GM23338 (cell line): ENCODE measurements at regions not wholly inside any gene's neighbourhood (a gene's known extent, or its start where the extent isn't known, plus 50 kb on each side); places are given as distances from the start of the nearest gene placed in this dataset.

Experiments used
- ATAC-seq: fragments of 200-7000 bp; cut with Tn5 transposase; 3 replicates; pipeline ENCODE4 v1.9.1; 2020
- DNase-seq: peaks from one replicate; pipeline ENCODE4 v3.0.0-alpha.2; 2015; ENCODE audit warnings: low spot score
- H2AFZ ChIP-seq: fragments of 200-600 bp; sonication (generic); 2 replicates; pipeline ENCODE4 v1.8.0; 2016; ENCODE audit warnings: antibody characterized with exemption, mild to moderate bottlenecking, moderate library complexity
- H3F3A ChIP-seq: fragments of 200-600 bp; sonication (generic); replicated peaks from 2 replicates; pipeline ENCODE4 v1.8.0; 2017; ENCODE audit warnings: antibody characterized with exemption, mixed run types, low read depth
- H3K27ac ChIP-seq: fragments of 200-600 bp; sonication (generic); 2 replicates; pipeline ENCODE4 v1.6.1; 2016; ENCODE audit warnings: low read depth
- H3K27me3 ChIP-seq: fragments of 200-600 bp; sonication (generic); 2 replicates; pipeline ENCODE4 v1.8.0; 2016; ENCODE audit warnings: mild to moderate bottlenecking, mixed run types, moderate library complexity; ENCODE audit not compliant: insufficient read depth
- H3K36me3 ChIP-seq: fragments of 200-600 bp; sonication (generic); 2 replicates; pipeline ENCODE4 v1.8.0; 2016; ENCODE audit warnings: mild to moderate bottlenecking; ENCODE audit not compliant: insufficient read depth
- H3K4me1 ChIP-seq: fragments of 200-600 bp; sonication (generic); 2 replicates; pipeline ENCODE4 v1.8.0; 2016; ENCODE audit warnings: mild to moderate bottlenecking, moderate library complexity; ENCODE audit not compliant: insufficient read depth
- H3K4me2 ChIP-seq: fragments of 200-600 bp; sonication (generic); 2 replicates; pipeline ENCODE4 v1.7.1; 2017; ENCODE audit warnings: mixed run types
- H3K4me3 ChIP-seq: fragments of 200-600 bp; sonication (generic); 2 replicates; pipeline ENCODE4 v1.6.1; 2016; ENCODE audit warnings: mixed run types
- H3K79me2 ChIP-seq: fragments of 200-600 bp; sonication (generic); replicated peaks from 2 replicates; pipeline ENCODE4 v1.8.0; 2017; ENCODE audit warnings: mild to moderate bottlenecking; ENCODE audit not compliant: insufficient read depth
- H3K9me2 ChIP-seq: fragments of 200-600 bp; sonication (generic); 2 replicates; pipeline ENCODE4 v1.8.0; 2017; ENCODE audit not compliant: insufficient read depth
- H4K20me1 ChIP-seq: fragments of 200-600 bp; sonication (generic); replicated peaks from 2 replicates; pipeline ENCODE4 v1.8.0; 2017; ENCODE audit warnings: mild to moderate bottlenecking; ENCODE audit not compliant: insufficient read depth
- H3K27ac Mint-ChIP-seq: 2 replicates; pipeline ENCODE4 v1.8.0; 2020; ENCODE audit warnings: inconsistent platforms, mild to moderate bottlenecking, moderate library complexity, mixed read lengths
- H3K27me3 Mint-ChIP-seq: 3 replicates; pipeline ENCODE4 v1.8.0; 2022; ENCODE audit warnings: low read depth, mild to moderate bottlenecking, moderate library complexity, mixed read lengths, inconsistent platforms; ENCODE audit not compliant: insufficient read depth, poor library complexity
- H3K36me3 Mint-ChIP-seq: 3 replicates; pipeline ENCODE4 v1.8.0; 2021; ENCODE audit warnings: low read depth, mild to moderate bottlenecking, inconsistent platforms, moderate library complexity, mixed read lengths
- H3K4me1 Mint-ChIP-seq: 3 replicates; pipeline ENCODE4 v1.8.0; 2020; ENCODE audit warnings: mild to moderate bottlenecking, inconsistent platforms, mixed read lengths
- H3K4me3 Mint-ChIP-seq: 3 replicates; pipeline ENCODE4 v1.8.0; 2021; ENCODE audit warnings: moderate library complexity, mild to moderate bottlenecking, inconsistent platforms, mixed read lengths
- H3K9me3 Mint-ChIP-seq: 3 replicates; pipeline ENCODE4 v1.8.0; 2020; ENCODE audit warnings: moderate library complexity, mild to moderate bottlenecking, inconsistent platforms, mixed read lengths
- EZH2 ChIP-seq: fragments of 200-600 bp; sonication (generic); IDR thresholded peaks from one replicate; pipeline ENCODE4 v1.8.0; 2017; ENCODE audit warnings: antibody characterized with exemption, mild to moderate bottlenecking, low read depth; ENCODE audit not compliant: unreplicated experiment
- JUNB ChIP-seq: IDR thresholded peaks from one replicate; pipeline ENCODE4 v1.6.1; 2016; ENCODE audit warnings: antibody characterized with exemption; ENCODE audit not compliant: unreplicated experiment
- POLR2AphosphoS5 ChIP-seq: IDR thresholded peaks from 2 replicates; pipeline ENCODE4 v1.6.1; 2016; ENCODE audit warnings: antibody characterized with exemption, low read depth
- STAT1 ChIP-seq: IDR thresholded peaks from one replicate; pipeline ENCODE4 v1.6.1; 2016; ENCODE audit warnings: antibody characterized with exemption; ENCODE audit not compliant: unreplicated experiment
- ZNF331 ChIP-seq: fragments of 250-450 bp; sonication (Bioruptor Pico); IDR thresholded peaks from 2 replicates; pipeline ENCODE4 v1.5.0; 2020; ENCODE audit warnings: low read depth, mild to moderate bottlenecking, moderate library complexity
- ZNF462 ChIP-seq: fragments of 250-450 bp; sonication (Bioruptor Pico); IDR thresholded peaks from 2 replicates; pipeline ENCODE4 v1.5.0; 2020; ENCODE audit warnings: mild to moderate bottlenecking, moderate library complexity
- TF ChIP-seq, protein P1 (sequence below), 2 experiments: fragments of 200-600 bp in 1 of 2; sonication (generic) in 1 of 2; conservative IDR thresholded peaks; 2 replicates each; pipeline versions ENCODE4 v1.5.1 to v1.6.1; 2016 to 2017; ENCODE audit warnings: antibody characterized with exemption in 2 of 2, low read depth in 2 of 2, mild to moderate bottlenecking in 2 of 2, moderate library complexity in 1 of 2
- TF ChIP-seq, protein P2 (sequence below): IDR thresholded peaks from one replicate; pipeline ENCODE4 v1.6.1; 2018; ENCODE audit warnings: antibody characterized with exemption; ENCODE audit not compliant: unreplicated experiment

DNA sequence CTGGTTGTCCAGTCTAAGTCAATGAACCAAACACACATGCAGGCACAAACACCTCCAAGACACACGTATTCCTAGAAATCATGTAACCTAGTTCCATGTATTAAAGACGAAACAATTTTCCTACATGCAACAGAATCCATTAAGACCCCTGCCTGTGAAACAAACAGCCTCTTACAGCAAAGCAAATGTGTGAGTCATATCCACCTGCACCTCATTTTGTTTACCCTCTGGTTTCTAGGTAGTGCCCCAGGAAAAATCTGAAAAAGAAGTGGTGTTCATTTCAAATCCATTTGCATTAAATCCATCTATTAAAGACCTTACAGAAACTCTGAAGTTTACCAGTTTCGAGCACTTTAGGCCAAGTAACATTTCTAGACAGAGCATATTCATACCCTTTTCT is 74.1 kb downstream of the VCAM1 start (continued):
- TF ChIP-seq ZNF462 (CRISPR knock-in tag) = no peak

- H3K36me3 ChIP-seq = no peaks in the 10 kb centered on the region
Measured at GRCh38 chr1:100794748-100795645, 75.5 kb downstream of the VCAM1 start.

More at GRCh38 chr1:100794748-100795645, 75.5 kb downstream of the VCAM1 start:
- H4K20me1 ChIP-seq = no peaks in the 10 kb centered on the region
- H3K4me1 Mint-ChIP-seq = peaks cover 15% of the 10 kb centered on the region; the same call in 2 of the 3 replicates
- H3F3A ChIP-seq = no peaks in the 10 kb centered on the region
- H2AFZ ChIP-seq = 0 out of 2 replicates have a peak overlapping the region, but pooled peaks have one; percentile 29
- H3K27ac ChIP-seq = no peak overlapping the region
- no peaks in the 10 kb centered on the region for H3K9me2 ChIP-seq
- no peaks in the 10 kb centered on the region for H3K27me3 Mint-ChIP-seq
- peaks cover 8% of the 10 kb centered on the region; the same call in 1 of the 2 replicates for H3K4me1 ChIP-seq
- no peak for DNase-seq
- no peak; the same call in 2 of the 3 replicates for ATAC-seq
- H3K36me3 Mint-ChIP-seq = no peaks in the 10 kb centered on the region
- H3K4me2 ChIP-seq = no peak overlapping the region
- TF ChIP-seq ZNF331 (CRISPR knock-in tag) = no peak
- TF ChIP-seq, protein P1, sequence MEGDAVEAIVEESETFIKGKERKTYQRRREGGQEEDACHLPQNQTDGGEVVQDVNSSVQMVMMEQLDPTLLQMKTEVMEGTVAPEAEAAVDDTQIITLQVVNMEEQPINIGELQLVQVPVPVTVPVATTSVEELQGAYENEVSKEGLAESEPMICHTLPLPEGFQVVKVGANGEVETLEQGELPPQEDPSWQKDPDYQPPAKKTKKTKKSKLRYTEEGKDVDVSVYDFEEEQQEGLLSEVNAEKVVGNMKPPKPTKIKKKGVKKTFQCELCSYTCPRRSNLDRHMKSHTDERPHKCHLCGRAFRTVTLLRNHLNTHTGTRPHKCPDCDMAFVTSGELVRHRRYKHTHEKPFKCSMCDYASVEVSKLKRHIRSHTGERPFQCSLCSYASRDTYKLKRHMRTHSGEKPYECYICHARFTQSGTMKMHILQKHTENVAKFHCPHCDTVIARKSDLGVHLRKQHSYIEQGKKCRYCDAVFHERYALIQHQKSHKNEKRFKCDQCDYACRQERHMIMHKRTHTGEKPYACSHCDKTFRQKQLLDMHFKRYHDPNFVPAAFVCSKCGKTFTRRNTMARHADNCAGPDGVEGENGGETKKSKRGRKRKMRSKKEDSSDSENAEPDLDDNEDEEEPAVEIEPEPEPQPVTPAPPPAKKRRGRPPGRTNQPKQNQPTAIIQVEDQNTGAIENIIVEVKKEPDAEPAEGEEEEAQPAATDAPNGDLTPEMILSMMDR (conservative IDR thresholded peaks at IDR 0.05; ENCODE audit: low read depth in 2 of 2) = no peak
- no peak for TF ChIP-seq STAT1
- TF ChIP-seq JUNB = no peak
- no peak for TF ChIP-seq POLR2AphosphoS5
- TF ChIP-seq, protein P2, sequence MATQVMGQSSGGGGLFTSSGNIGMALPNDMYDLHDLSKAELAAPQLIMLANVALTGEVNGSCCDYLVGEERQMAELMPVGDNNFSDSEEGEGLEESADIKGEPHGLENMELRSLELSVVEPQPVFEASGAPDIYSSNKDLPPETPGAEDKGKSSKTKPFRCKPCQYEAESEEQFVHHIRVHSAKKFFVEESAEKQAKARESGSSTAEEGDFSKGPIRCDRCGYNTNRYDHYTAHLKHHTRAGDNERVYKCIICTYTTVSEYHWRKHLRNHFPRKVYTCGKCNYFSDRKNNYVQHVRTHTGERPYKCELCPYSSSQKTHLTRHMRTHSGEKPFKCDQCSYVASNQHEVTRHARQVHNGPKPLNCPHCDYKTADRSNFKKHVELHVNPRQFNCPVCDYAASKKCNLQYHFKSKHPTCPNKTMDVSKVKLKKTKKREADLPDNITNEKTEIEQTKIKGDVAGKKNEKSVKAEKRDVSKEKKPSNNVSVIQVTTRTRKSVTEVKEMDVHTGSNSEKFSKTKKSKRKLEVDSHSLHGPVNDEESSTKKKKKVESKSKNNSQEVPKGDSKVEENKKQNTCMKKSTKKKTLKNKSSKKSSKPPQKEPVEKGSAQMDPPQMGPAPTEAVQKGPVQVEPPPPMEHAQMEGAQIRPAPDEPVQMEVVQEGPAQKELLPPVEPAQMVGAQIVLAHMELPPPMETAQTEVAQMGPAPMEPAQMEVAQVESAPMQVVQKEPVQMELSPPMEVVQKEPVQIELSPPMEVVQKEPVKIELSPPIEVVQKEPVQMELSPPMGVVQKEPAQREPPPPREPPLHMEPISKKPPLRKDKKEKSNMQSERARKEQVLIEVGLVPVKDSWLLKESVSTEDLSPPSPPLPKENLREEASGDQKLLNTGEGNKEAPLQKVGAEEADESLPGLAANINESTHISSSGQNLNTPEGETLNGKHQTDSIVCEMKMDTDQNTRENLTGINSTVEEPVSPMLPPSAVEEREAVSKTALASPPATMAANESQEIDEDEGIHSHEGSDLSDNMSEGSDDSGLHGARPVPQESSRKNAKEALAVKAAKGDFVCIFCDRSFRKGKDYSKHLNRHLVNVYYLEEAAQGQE = no peak
- no peak for TF ChIP-seq EZH2
- no peak overlapping the region for H3K4me3 ChIP-seq
- H3K27me3 ChIP-seq = no peaks in the 10 kb centered on the region
- H3K9me3 Mint-ChIP-seq = no peaks in the 10 kb centered on the region
- H3K79me2 ChIP-seq = no peaks in the 10 kb centered on the region
- peak overlapping the region; percentile 36; the same call in 1 of the 2 replicates for H3K27ac Mint-ChIP-seq
- H3K4me3 Mint-ChIP-seq = no peak overlapping the region
